H1 (cell line): ENCODE measurements at regions not wholly inside any gene's neighbourhood (a gene's known extent, or its start where the extent isn't known, plus 50 kb on each side); places are given as distances from the start of the nearest gene placed in this dataset.

Source experiments
- ASH2L ChIP-seq: fragments of 200-600, 300-600 bp; sonication (generic); IDR thresholded peaks from one replicate; pipeline ENCODE4 v1.7.1; 2017; ENCODE audit warnings: low read length
- CBX5 ChIP-seq: fragments of 300-800, 300-1000 bp; sonication (generic); IDR thresholded peaks from 2 replicates; pipeline ENCODE4 v1.7.1; 2016; ENCODE audit warnings: antibody characterized with exemption, low read length, low read depth
- CTCF ChIP-seq, 3 experiments: IDR thresholded peaks; 1 replicate in 2 of 3; 2 replicates in 1 of 3; pipeline versions ENCODE4 v1.5.1 to v1.6.1; 2011; ENCODE audit warnings: low read length in 3 of 3, mild to moderate bottlenecking in 3 of 3, inconsistent platforms in 2 of 3, low read depth in 1 of 3, moderate library complexity in 1 of 3; ENCODE audit not compliant: insufficient read depth in 1 of 3; ENCODE audit errors: control extremely low read depth in 1 of 3
- EP300 ChIP-seq, 2 experiments: IDR thresholded peaks; 1 replicate in 1 of 2; 2 replicates in 1 of 2; pipeline ENCODE4 v1.6.1; 2011 to 2012; ENCODE audit warnings: low read depth in 2 of 2, low read length in 2 of 2, mild to moderate bottlenecking in 2 of 2, borderline replicate concordance in 1 of 2, inconsistent platforms in 1 of 2, moderate library complexity in 1 of 2
- JUND ChIP-seq: IDR thresholded peaks from 2 replicates; pipeline ENCODE4 v1.6.1; 2011; ENCODE audit warnings: mild to moderate bottlenecking, improper control_type of control experiment, low read length
- MAX ChIP-seq: IDR thresholded peaks from 2 replicates; pipeline ENCODE4 v1.6.1; 2012; ENCODE audit warnings: inconsistent platforms
- POLR2A ChIP-seq, 2 experiments: IDR thresholded peaks; 1 replicate in 1 of 2; 2 replicates in 1 of 2; pipeline ENCODE4 v1.6.1; 2011; ENCODE audit warnings: low read depth in 2 of 2, low read length in 2 of 2, mild to moderate bottlenecking in 2 of 2; ENCODE audit errors: control extremely low read depth in 1 of 2
- RAD21 ChIP-seq, 2 experiments: IDR thresholded peaks in 1 of 2; conservative IDR thresholded peaks in 1 of 2; 2 replicates each; pipeline ENCODE4 v1.6.1; 2011; ENCODE audit warnings: low read depth in 2 of 2, low read length in 2 of 2, improper control_type of control experiment in 1 of 2, inconsistent platforms in 1 of 2, mild to moderate bottlenecking in 1 of 2, moderate library complexity in 1 of 2
- SP1 ChIP-seq: IDR thresholded peaks from 2 replicates; pipeline ENCODE4 v1.6.1; 2011; ENCODE audit warnings: low read depth, low read length
- USF2 ChIP-seq: IDR thresholded peaks from 2 replicates; pipeline ENCODE4 v1.6.1; 2011; ENCODE audit warnings: low read length, improper control_type of control experiment
- ZNF274 ChIP-seq: IDR thresholded peaks from 2 replicates; pipeline ENCODE4 v1.7.0; 2012; ENCODE audit warnings: low read length, borderline replicate concordance; ENCODE audit errors: extremely low read depth

GRCh38 chr4:127182687-127183086 is 450.1 kb upstream of the INTU start:
- TF ChIP-seq CTCF (IDR thresholded peaks at IDR 0.05; ENCODE audit: control extremely low read depth in 1 of 3, insufficient read depth in 1 of 3, low read depth in 1 of 3, low read length in 3 of 3) (no peak), ASH2L (no peak), POLR2A (IDR thresholded peaks at IDR 0.05; ENCODE audit: control extremely low read depth in 1 of 2, low read depth in 2 of 2, low read length in 2 of 2) (no peak), JUND (no peak), RAD21 (IDR thresholded peaks at IDR 0.05 in 1 of 2, conservative IDR thresholded peaks at IDR 0.05 in 1 of 2; ENCODE audit: low read depth in 2 of 2, low read length in 2 of 2) (no peak), MAX (no peak), EP300 (IDR thresholded peaks at IDR 0.05; ENCODE audit: borderline replicate concordance in 1 of 2, low read depth in 2 of 2, low read length in 2 of 2) (no peak), USF2 (no peak), CBX5 (no peak), SP1 (no peak), ZNF274 (no peak)
